GM04503 (cell line): ENCODE measurements at regions not wholly inside any gene's neighbourhood (a gene's known extent, or its start where the extent isn't known, plus 50 kb on each side); places are given as distances from the start of the nearest gene placed in this dataset.
A peak's percentile ranks its signal among the peaks of the same experiment; 100 is the strongest.

ENCODE experiments used
- DNase-seq: peaks from one replicate; pipeline ENCODE4 v3.0.0-alpha.2; 2012; ENCODE audit warnings: low read depth

GRCh38 chr3:106699122-106699521, 678.1 kb upstream of the CCDC54 start:
- no peak for DNase-seq

DNA sequence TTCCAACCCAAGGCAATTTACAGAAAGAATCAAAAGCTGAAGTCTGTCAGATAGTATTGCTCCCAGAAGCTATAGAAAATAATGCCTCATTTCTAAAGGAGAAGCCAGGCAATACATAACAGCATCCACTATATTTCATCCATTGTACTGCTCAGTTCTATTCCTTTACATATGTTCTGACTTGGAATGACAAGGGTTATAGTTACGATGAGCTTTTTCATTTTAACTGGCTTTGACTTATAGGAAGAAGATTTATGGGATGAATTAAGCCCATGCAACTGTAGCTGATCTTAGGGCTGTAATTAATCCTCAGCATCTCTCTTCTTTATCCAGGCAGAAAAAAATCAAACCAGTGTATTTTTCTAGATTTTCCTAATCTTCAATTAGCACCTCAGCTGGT, 676.3 kb upstream of the CCDC54 start:
- no peak for DNase-seq

DNA sequence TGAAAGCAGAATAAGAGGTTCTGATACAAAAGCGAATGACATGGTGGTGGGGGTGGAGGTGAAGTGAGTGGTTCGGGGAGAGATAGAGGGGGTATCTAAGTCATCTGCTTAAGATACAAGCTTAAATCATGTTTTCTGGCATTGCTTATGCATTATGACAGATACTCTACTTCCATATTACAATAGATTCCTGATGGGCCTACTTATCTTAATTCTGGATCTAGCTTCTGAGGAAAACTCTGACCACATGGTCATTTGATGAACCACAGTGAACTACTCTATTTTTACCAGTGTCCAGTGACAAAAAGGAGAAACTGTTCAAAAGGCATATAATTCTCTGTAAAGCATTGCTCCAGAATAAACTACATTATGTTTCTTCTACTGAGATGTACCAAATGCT, 673.7 kb upstream of the CCDC54 start:
- DNase-seq, result no peak

DNA sequence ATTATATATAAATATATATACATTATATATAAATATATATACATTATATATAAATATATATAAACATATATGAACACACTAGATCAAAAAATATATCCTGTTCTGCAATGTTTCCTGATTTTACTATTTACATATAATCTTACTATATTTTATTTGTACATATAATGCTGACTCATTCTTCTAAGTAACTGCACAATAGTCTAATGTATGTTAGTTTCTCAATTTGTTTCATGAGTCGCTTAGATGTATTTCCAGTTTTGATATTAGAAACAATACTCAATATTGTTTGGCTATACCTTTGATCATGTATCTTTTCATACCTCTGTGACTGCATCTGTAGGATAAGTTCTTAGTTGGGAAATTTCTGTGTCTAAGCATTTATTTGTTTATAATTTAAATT, 669.9 kb upstream of the CCDC54 start:
- DNase-seq, result no peak

DNA sequence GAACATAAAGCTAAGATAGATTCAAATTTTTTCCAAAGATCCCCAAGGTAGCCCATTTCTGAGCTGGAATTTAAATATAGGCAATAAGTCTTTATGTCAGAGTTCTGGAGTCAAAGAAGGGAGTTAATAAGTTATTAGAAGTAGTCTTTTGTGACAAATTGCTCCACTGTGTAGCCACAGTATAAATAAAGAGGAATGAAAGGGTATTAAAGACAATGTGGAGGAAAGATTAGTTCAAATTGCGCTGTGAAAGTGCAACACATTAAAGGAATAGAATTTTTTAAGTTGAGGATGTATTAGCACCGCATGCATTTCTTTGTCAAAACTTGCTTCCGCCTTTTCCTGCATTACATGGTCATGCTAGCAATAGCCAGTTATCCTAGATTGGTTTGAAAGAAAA, 666.6 kb upstream of the CCDC54 start:
- no peak for DNase-seq

GRCh38 chr3:106711650-106712049, 665.6 kb upstream of the CCDC54 start:
- DNase-seq, result peak; percentile 49

DNA sequence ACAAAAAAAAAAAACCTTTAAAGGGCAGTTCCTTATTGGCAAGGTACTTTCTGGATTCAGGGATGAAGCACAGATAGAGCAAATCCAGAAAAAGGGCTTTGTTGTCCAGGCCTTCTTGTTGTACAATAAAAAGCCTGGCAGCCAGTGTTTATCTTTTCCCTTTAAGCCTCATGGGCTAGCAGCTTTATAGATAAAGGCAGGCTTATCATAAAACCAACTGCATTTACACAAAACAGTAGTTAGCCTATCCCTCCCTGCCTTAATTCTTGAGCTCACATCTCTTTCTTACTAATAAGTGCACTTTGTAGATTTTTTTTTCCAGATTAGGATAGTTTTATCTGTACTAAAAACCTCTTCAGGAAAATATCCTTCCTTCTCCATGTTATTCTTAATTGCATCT, 662.8 kb upstream of the CCDC54 start:
- DNase-seq, result no peak

GRCh38 chr3:106715286-106715685, 662.0 kb upstream of the CCDC54 start:
- no peak for DNase-seq

- DNase-seq, result no peak
These were observed 660.0 kb upstream of the CCDC54 start for GRCh38 chr3:106717178-106717780.

DNA sequence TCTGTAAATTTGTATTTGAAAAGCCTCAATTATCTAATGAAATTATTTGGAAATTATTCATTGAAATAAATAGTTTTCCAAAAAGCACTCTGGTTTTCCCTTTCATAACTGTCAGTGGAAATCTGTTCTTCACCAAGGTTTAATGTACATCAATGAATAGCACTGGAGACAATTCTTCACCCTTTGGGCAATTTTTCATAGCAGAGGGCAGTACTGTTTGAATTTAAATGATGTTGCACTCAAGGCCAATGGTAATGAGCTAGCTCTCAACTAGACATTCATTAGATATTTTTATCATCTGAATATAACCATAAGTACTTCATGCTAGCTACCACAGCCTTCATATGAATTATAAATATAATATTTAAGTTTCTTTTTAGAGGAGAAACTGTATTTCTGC, 658.2 kb upstream of the CCDC54 start:
- no peak for DNase-seq

DNA sequence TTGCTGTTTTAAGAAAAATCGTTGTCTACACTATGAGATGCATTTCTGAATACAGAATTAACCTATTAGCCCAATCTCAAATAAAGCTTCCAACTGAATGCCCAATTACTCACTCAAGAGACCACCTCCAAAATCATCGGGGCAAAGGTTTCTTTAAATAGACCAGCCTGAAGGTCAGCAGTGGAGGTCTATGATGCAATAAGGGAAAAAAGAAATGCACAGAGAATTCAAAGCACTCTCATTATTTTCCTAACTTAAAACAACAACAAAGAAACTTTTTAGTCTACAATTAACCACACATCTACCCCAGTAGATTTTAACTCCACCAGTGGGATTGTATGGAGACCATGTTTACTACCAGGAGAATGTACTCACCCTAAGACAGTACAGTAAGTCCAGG, 657.7 kb upstream of the CCDC54 start:
- DNase-seq, result no peak

DNA sequence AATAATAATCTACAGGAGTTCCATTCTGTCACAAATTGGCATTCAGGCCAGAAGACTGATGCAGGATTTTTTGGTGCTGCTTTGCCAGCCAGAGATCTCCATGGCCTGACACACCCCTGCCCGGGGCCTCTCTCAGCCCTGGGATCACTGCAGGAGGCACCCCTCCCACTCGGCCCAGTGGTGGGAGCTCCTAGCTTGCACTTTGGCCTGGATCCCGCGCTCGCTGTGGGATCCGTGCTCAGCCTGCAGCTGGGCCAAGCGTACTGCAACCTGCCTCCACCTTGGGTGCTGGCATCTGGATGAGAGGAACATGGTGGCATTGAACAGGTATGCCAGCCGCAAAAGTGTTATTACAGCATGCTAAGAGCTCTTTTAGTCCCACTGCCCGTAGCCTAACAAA, 656.7 kb upstream of the CCDC54 start:
- DNase-seq, result no peak

DNA sequence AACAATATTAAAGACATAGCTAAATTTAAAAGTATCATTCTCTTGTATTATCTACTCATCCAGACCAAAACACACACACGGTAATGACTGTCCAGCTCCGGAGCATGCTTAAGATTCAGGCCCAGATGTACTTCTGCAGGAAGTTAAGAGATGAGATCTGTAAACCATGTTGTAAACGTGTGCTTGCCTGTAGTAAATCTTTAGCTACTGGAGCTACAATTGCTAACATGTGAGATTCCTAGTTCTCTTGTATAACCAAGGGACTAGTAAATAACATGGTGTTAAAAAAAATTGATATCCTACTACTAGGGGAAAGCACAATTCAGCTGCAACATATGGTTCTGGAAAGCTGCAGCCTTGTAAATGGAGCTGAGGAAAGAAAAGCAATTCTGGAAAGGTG, 651.7 kb upstream of the CCDC54 start:
- no peak for DNase-seq

DNA sequence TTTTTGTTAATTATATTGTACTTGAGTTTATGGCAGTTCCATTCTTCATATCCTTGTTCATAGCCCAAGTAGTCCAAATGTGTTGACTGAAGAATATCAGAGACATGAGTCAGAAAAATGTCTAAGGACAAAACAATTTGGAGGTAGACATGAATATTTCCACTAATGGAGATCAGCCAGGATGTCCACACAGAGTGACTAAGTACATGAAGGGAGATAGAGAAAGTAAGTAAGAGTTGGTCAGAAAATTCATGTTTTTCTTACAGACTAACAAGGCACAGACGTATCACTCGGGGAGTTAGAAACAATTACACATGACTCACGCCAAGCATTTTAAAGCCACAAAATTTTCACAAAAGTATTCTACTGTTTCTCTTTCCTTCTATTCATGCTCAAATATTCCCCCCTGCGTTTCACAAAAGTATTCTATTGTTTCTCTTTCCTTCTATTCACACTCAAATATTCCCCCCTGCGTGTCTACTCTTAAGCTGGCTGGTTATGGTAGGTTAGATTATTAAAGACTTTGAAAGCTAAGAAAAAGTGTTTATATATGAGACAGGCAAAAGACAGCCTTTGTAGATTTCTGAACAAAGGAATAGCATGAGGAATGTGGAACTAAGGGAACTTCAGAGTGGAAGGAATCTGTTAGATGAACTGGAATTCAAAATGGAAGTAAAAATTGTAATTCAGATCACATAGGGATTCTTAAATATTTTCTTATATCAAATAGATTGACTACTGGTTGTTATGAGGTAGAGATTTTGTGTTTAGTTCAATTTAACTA, 648.7 kb upstream of the CCDC54 start:
- peak; percentile 98 for DNase-seq

DNA sequence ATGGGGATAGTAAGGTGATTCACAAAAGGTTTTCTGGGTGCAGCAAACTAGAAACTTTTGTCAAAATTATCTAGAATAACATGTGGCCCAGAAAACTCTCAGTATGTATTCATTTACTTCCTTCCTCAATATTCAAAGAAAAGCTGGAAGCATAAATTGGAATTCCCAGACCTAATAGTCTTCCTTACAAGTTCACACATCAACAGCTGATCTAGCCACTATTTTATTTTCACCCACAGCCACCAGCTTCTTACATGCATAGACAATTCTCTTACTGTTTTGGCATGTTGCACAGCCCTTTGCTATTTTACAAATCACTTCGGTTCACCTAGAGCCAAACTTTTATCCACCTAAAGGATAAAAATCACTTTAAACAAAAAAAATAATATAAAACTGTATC, 647.8 kb upstream of the CCDC54 start:
- DNase-seq, result no peak

DNA sequence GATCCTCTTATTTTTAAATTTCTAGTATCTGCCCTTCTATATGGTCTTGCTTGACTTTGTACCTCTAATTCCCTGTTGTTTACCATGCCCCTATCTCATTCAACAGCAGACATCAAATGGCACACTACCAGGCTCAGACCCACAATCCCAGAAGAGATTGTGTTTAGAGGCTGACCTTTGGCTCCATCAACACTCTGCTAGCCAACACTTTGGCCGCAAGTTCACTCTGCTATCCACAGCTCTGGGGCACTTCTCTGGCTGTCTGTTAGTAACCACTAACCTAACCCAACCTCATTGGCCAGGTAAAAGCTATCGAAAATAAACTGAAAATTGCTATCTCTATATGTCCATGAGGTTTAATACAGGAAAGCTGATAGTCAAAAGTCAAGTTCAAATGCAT, 646.0 kb upstream of the CCDC54 start:
- no peak for DNase-seq

- DNase-seq, result no peak
These were observed 642.5 kb upstream of the CCDC54 start for GRCh38 chr3:106734712-106735111.

GRCh38 chr3:106737265-106737664, 640.0 kb upstream of the CCDC54 start:
- DNase-seq, result no peak

GRCh38 chr3:106740116-106740515, 637.1 kb upstream of the CCDC54 start:
- no peak for DNase-seq

DNA sequence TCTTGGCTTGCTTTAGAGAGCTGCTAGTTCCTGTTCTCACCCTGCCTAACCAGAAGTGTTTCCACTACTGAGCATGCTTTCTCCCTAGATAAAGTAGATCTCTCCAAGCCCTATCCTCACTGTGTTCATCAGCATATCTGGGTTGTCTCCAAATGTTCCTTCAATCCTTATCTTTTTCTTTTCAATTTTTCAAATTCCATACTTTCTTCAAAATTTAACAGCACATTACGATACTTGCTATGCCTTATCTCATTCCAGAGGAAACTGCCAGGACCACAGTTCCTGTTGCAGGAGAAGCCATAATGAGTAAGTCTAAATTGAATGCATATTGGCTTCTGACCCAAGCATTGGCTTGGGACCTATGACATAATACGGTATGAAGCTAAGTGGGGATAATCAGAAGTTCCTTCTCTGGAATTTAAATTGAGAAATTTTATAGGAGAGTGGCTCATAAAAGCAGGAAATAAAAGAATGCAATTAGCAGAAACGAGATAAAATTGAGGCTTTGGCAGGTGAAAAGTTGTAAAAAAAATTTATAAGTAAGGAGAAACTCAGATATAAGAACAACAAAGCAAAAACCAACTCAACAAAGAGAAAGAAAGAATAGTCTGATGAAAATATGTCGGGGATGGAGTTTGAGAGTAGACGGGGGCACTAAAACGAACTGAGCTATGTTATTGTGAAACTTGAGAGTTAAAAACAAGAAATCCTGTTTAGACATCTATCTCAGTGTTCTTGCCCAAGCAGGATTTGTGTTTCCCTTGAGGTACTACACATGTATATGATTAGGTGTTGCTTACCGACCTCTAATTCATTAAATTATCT, 631.7 kb upstream of the CCDC54 start:
- DNase-seq, result peak; percentile 87

DNA sequence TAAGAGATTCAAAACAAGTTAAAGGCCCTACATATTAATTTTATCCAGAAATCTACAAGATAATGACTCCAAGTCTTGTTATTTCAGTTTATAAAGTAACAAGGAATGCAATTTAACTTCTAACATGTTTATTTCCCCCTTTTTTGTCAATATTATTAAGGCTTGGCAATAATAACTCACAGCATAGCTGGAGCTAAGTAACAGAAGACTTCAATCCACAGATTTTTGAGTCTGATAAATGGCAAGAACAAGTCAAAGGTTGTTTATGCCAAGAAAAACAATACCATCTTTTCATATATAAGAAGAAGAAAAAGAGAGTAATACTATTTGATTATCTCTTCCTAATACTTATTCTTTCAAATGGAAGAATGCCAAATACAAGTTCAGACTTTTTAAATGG, 631.0 kb upstream of the CCDC54 start:
- no peak for DNase-seq

GRCh38 chr3:106748472-106749262, 628.6 kb upstream of the CCDC54 start:
- DNase-seq, result no peak
